ENCODE measurements at regions not wholly inside any gene's neighbourhood (a gene's known extent, or its start where the extent isn't known, plus 50 kb on each side); places are given as distances from the start of the nearest gene placed in this dataset.
"Not testable (repeated sequence)": the region's sequence is repeated elsewhere in the genome, so short reads cannot be mapped to it uniquely, and the experiment has no call there.

GRCh38 chr12:131203666-131204415, 250.1 kb downstream of the ADGRD1 start:
- TF ChIP-seq CTCF (IDR thresholded peaks at IDR 0.05; ENCODE audit: extremely low read depth, missing control alignments), result no peak
- no peak for DNase-seq (ENCODE audit: low spot score)

- DNase-seq (ENCODE audit: low spot score), result no peak
Measured at GRCh38 chr12:131204416-131205274, 250.9 kb downstream of the ADGRD1 start.

GRCh38 chr12:131205275-131205933, 251.7 kb downstream of the ADGRD1 start:
- not testable (repeated sequence) for DNase-seq (ENCODE audit: low spot score)

More at GRCh38 chr12:131204416-131205274, 250.9 kb downstream of the ADGRD1 start:
- no peak for TF ChIP-seq CTCF (IDR thresholded peaks at IDR 0.05; ENCODE audit: extremely low read depth, missing control alignments)

- DNase-seq (ENCODE audit: low spot score), result not testable (repeated sequence)
Measured at GRCh38 chr12:131206630-131207299, 253.1 kb downstream of the ADGRD1 start.

GRCh38 chr12:131207300-131207660, 253.6 kb downstream of the ADGRD1 start:
- not testable (repeated sequence) for DNase-seq (ENCODE audit: low spot score)

- not testable (repeated sequence) for DNase-seq (ENCODE audit: low spot score)
Measured at GRCh38 chr12:131207841-131208240, 254.1 kb downstream of the ADGRD1 start.

GRCh38 chr12:131208425-131208824, 254.7 kb downstream of the ADGRD1 start:
- no peak for DNase-seq (ENCODE audit: low spot score)

GRCh38 chr12:131209082-131210070, 255.7 kb downstream of the ADGRD1 start:
- DNase-seq (ENCODE audit: low spot score), result no peak
- TF ChIP-seq CTCF (IDR thresholded peaks at IDR 0.05; ENCODE audit: extremely low read depth, missing control alignments), result no peak

More at GRCh38 chr12:131208425-131208824, 254.7 kb downstream of the ADGRD1 start:
- no peak for TF ChIP-seq CTCF (IDR thresholded peaks at IDR 0.05; ENCODE audit: extremely low read depth, missing control alignments)

Data from GM20000 (cell line).